HepG2 (cell line): ENCODE measurements at regions not wholly inside any gene's neighbourhood (a gene's known extent, or its start where the extent isn't known, plus 50 kb on each side); places are given as distances from the start of the nearest gene placed in this dataset.

Source experiments
- ATAC-seq: fragments of 200-7000 bp; cut with Tn5 transposase; 3 replicates; pipeline ENCODE4 v1.9.1; 2020; ENCODE audit warnings: mild to moderate bottlenecking, moderate library complexity
- BruUV-seq: library from RNA; stranded (reverse); fragments of 400-500 nt; replicated peaks from 2 replicates; lab custom pipeline; 2021; lab: Mats Ljungman, UMichigan
- CTCF ChIA-PET: fragments of 300-600 bp; formaldehyde crosslinking; extraction: SDS; loops from one replicate; lab custom pipeline; 2021; ENCODE audit warnings: low total read pairs, inconsistent platforms, low intra/inter-chr PET ratio; lab: Yijun Ruan, JAX
- POLR2A ChIA-PET: fragments of 350-600 bp; sonication (Branson Sonifier 250); formaldehyde crosslinking; loops from one replicate; lab custom pipeline; 2020; ENCODE audit warnings: antibody characterized with exemption, inconsistent platforms; lab: Yijun Ruan, JAX
- DNase-seq: peaks from one replicate; pipeline ENCODE4 v3.0.0-alpha.2; 2015; ENCODE audit warnings: low spot score
- FAIRE-seq: peaks from 3 replicates; lab custom pipeline; 2011; peaks lifted over from hg19 to GRCh38; lab: Jason Lieb, UNC
- H2AFZ ChIP-seq: one replicate; pipeline ENCODE4 v1.6.1; 2011; ENCODE audit warnings: low read length, inconsistent platforms
- H3K27ac ChIP-seq: fragments of 300-600 bp; 3 replicates; pipeline ENCODE4 v1.8.0; 2011; ENCODE audit warnings: mixed run types, mild to moderate bottlenecking, mixed read lengths, low read length, inconsistent platforms; ENCODE audit not compliant: insufficient read depth; ENCODE audit errors: extremely low read length
- H3K27me3 ChIP-seq, 2 experiments: fragments of 200-600 bp in 1 of 2; 2 replicates in 1 of 2; 3 replicates in 1 of 2; pipeline versions ENCODE4 v1.6.0 to v1.8.0; 2011; ENCODE audit warnings: low read length in 2 of 2, mild to moderate bottlenecking in 2 of 2, moderate library complexity in 2 of 2, inconsistent platforms in 1 of 2; ENCODE audit not compliant: insufficient read depth in 2 of 2, control insufficient read depth in 1 of 2
- H3K36me3 ChIP-seq, 2 experiments: fragments of 200-600 bp in 1 of 2; replicated peaks in 1 of 2; 2 replicates in 1 of 2; 3 replicates in 1 of 2; pipeline versions ENCODE4 v1.5.1 to v1.8.0; 2011; ENCODE audit warnings: low read length in 2 of 2, inconsistent platforms in 1 of 2; ENCODE audit not compliant: insufficient read depth in 2 of 2, control insufficient read depth in 1 of 2
- H3K4me1 ChIP-seq: 2 replicates; pipeline ENCODE4 v1.5.1; 2012; ENCODE audit warnings: low read length, inconsistent platforms; ENCODE audit not compliant: insufficient read depth
- H3K4me2 ChIP-seq: 2 replicates; pipeline ENCODE4 v1.6.0; 2011; ENCODE audit warnings: low read depth, low read length, inconsistent platforms
- H3K4me3 ChIP-seq, 3 experiments: fragments of 200-600 bp in 1 of 3; sonication (generic), shearing (Covaris generic) in 1 of 3; replicated peaks in 1 of 3; 2 replicates each; pipeline ENCODE4 v1.5.1; 2011 to 2016; ENCODE audit warnings: low read length in 3 of 3, inconsistent platforms in 2 of 3, low read depth in 2 of 3, mild to moderate bottlenecking in 2 of 3, control low read depth in 1 of 3, mixed read lengths in 1 of 3; ENCODE audit not compliant: insufficient read depth in 1 of 3
- H3K79me2 ChIP-seq: one replicate; pipeline ENCODE4 v1.6.1; 2011; ENCODE audit warnings: low read length, inconsistent platforms; ENCODE audit not compliant: insufficient read depth
- H3K9ac ChIP-seq: 2 replicates; pipeline ENCODE4 v1.6.0; 2011; ENCODE audit warnings: mild to moderate bottlenecking, low read depth, low read length, inconsistent platforms; ENCODE audit not compliant: insufficient read depth
- H3K9me3 ChIP-seq: 2 replicates; pipeline ENCODE4 v1.5.1; 2012; ENCODE audit warnings: mild to moderate bottlenecking, low read length
- H4K20me1 ChIP-seq: 2 replicates; pipeline ENCODE4 v1.6.0; 2011; ENCODE audit warnings: inconsistent platforms, mild to moderate bottlenecking, low read length, moderate library complexity; ENCODE audit not compliant: insufficient read depth
- AHDC1 ChIP-seq: sonication (generic); formaldehyde crosslinking; IDR thresholded peaks from 2 replicates; pipeline ENCODE4 v1.5.1; 2020; ENCODE audit warnings: mild to moderate bottlenecking, missing genetic modification reagents, borderline replicate concordance
- HNF1B ChIP-seq: sonication (generic); formaldehyde crosslinking; IDR thresholded peaks from 2 replicates; pipeline ENCODE4 v1.5.1; 2020; ENCODE audit warnings: mild to moderate bottlenecking, moderate library complexity, missing genetic modification reagents
- PTBP1 ChIP-seq: fragments of 200-400 bp; formaldehyde crosslinking; IDR thresholded peaks from 2 replicates; pipeline ENCODE4 v1.6.1; 2018; ENCODE audit warnings: low read length, low read depth; ENCODE audit not compliant: poor library complexity, severe bottlenecking
- ZBTB20 ChIP-seq: sonication (generic); formaldehyde crosslinking; IDR thresholded peaks from 2 replicates; pipeline ENCODE4 v1.8.1; 2023; ENCODE audit warnings: missing genetic modification reagents, low read depth, mild to moderate bottlenecking, borderline replicate concordance
- ZNF292 ChIP-seq: sonication (generic); formaldehyde crosslinking; IDR thresholded peaks from 2 replicates; pipeline ENCODE4 v1.8.1; 2022; ENCODE audit warnings: mild to moderate bottlenecking, low read depth, missing genetic modification reagents, borderline replicate concordance
- ZNF562 ChIP-seq: sonication (generic); formaldehyde crosslinking; IDR thresholded peaks from 2 replicates; pipeline ENCODE4 v1.8.0; 2022; ENCODE audit warnings: missing genetic modification reagents, borderline replicate concordance
- ZNF772 ChIP-seq: sonication (generic); formaldehyde crosslinking; IDR thresholded peaks from 2 replicates; pipeline ENCODE4 v1.5.0; 2020; ENCODE audit warnings: mild to moderate bottlenecking, missing genetic modification reagents
- ZSCAN31 ChIP-seq: sonication (generic); formaldehyde crosslinking; IDR thresholded peaks from 2 replicates; pipeline ENCODE4 v1.5.0; 2020; ENCODE audit warnings: low read depth, mild to moderate bottlenecking, missing genetic modification reagents
- WGBS: methylation state at CpG from one replicate; pipeline ENCODE4 v1.1.6; 2017; ENCODE audit warnings: low lambda C conversion rate; 5-methylcytosine and 5-hydroxymethylcytosine counted together
- in situ Hi-C: cut with HindIII; loops from 2 replicates; pipeline ENCODE4 v1.10.0; 2017; ENCODE audit warnings: low pct_unique_long_range_greater_than_20kb; ENCODE audit not compliant: extremely low pct_ligation_motif_present
- intact Hi-C: fragments of 100-400 bp; cut with micrococcal nuclease; formaldehyde crosslinking; loops from one replicate; pipeline ENCODE4 v1.10.0; 2022; ENCODE audit not compliant: unreplicated experiment

GRCh38 chr12:91662021-91662420 lies 479.4 kb upstream of the DCN start:
- intact Hi-C loops = no loop called here
- Histone ChIP-seq H3K79me2 (no peaks in the 10 kb centered on the region), H3K4me1 (no peaks in the 10 kb centered on the region), H3K27ac (no peak overlapping the region), H3K4me3 (no peak overlapping the region), H3K36me3 (no peaks in the 10 kb centered on the region), H2AFZ (no peak overlapping the region), H4K20me1 (no peaks in the 10 kb centered on the region), H3K27me3 (no peaks in the 10 kb centered on the region)
- WGBS = 0% methylated on average over 1 of the region's 1 CpG
- ChIA-PET CTCF (no interaction called here), POLR2A (no interaction called here)
- DNase-seq = no peak
- in situ Hi-C loops = no loop called here
- no peak for ATAC-seq
- TF ChIP-seq AHDC1 (CRISPR knock-in tag) (no peak), ZNF292 (no peak), HNF1B (CRISPR knock-in tag) (no peak), ZBTB20 (CRISPR knock-in tag) (no peak), ZNF772 (no peak), ZNF562 (CRISPR knock-in tag) (no peak), PTBP1 (no peak), ZSCAN31 (no peak)
- TF ChIP-seq, all 625 proteins: peak for 0
- no peak overlapping the region for H3K9ac ChIP-seq
- H3K9me3 ChIP-seq = 0 out of 2 replicates have a peak, but pooled peaks cover 4% of the 10 kb centered on the region
- H3K4me2 ChIP-seq = no peak overlapping the region
- no TSS peak for BruUV-seq
- FAIRE-seq = no peak
